PC-3 (cell line): ENCODE measurements at regions not wholly inside any gene's neighbourhood (a gene's known extent, or its start where the extent isn't known, plus 50 kb on each side); places are given as distances from the start of the nearest gene placed in this dataset.

ENCODE experiments used
- EZH2 ChIP-seq: fragments of 300-600 bp; sonication (generic); IDR thresholded peaks from one replicate; pipeline ENCODE4 v1.6.1; 2017; ENCODE audit warnings: antibody characterized with exemption, mild to moderate bottlenecking, low read length; ENCODE audit not compliant: unreplicated experiment
- TF ChIP-seq, protein P1 (sequence below): fragments of 300-600 bp; sonication (generic); conservative IDR thresholded peaks from 2 replicates; pipeline ENCODE4 v1.5.1; 2017; ENCODE audit warnings: antibody characterized with exemption, low read depth, mild to moderate bottlenecking, low read length

GRCh38 chr11:112523951-112524350 lies 263.3 kb upstream of the PLET1 start:
- TF ChIP-seq, protein P1, sequence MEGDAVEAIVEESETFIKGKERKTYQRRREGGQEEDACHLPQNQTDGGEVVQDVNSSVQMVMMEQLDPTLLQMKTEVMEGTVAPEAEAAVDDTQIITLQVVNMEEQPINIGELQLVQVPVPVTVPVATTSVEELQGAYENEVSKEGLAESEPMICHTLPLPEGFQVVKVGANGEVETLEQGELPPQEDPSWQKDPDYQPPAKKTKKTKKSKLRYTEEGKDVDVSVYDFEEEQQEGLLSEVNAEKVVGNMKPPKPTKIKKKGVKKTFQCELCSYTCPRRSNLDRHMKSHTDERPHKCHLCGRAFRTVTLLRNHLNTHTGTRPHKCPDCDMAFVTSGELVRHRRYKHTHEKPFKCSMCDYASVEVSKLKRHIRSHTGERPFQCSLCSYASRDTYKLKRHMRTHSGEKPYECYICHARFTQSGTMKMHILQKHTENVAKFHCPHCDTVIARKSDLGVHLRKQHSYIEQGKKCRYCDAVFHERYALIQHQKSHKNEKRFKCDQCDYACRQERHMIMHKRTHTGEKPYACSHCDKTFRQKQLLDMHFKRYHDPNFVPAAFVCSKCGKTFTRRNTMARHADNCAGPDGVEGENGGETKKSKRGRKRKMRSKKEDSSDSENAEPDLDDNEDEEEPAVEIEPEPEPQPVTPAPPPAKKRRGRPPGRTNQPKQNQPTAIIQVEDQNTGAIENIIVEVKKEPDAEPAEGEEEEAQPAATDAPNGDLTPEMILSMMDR = no peak
- no peak for TF ChIP-seq EZH2
